Activated CD4-positive, alpha-beta T cell treated with anti-CD3 and anti-CD28 coated beads, Interleukin-2, amount 50 U/mL, for 4 hours (primary cell): ENCODE measurements at regions not wholly inside any gene's neighbourhood (a gene's known extent, or its start where the extent isn't known, plus 50 kb on each side); places are given as distances from the start of the nearest gene placed in this dataset.
"Not testable (repeated sequence)": the region's sequence is repeated elsewhere in the genome, so short reads cannot be mapped to it uniquely, and the experiment has no call there.

ENCODE experiments used
- DNase-seq, 2 experiments: peaks; one replicate each; pipeline ENCODE4 v3.0.0-alpha.2; 2020

DNA sequence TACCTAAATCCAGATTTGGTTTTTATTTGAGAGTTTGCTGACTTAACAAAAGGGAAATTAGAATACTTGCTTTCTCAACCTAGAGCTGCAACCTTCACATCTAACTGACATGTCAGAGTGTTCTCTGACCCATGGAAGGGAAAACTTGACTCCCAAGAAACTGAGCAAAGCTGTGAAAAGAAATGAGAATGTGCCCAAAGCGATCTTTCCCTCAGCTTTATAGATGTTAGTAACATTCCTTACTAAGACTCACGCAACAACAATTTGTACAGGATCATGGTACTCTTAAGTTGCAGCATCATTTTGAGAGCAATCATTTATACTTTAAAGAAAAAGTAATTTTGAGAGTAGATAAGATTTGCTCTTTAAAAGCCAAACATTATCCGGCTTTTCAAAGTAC, 117.0 kb upstream of the FBXL7 start:
- no peak for DNase-seq

DNA sequence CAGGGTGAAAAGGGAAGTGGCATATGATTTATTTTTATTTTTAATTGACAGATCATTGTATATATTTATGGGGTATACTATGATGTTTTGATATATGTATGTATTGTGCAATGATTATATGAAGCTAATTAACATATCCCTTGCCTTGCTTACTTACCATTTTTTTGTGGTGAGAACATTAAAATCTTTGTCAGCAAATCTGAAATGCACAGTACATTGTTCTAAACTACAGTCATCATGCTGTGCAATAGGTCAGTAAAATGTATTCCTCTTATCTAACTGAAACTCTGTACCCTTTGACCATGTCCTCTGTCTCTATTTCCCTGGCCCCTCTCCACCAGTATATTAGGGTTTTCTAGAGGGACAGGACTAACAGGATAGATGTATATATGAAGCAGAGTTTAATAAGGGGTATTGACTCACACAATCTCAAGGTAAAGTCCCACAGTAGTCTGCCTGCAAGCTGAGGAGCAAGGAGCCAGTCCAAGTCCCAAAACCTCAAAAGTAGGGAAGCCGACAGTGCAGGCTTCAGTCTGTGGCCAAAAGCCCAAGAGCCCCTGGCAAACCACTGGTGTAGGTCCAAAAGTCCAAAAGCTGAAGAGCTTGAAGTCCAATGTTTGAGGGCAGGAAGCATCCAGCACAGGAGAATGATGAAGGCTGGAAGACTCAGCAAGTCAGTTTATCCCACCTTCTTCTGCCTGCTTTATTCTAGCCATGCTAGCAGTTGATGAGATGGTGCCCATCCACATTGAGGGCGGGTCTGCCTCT, 122.2 kb upstream of the FBXL7 start:
- DNase-seq, result no peak

DNA sequence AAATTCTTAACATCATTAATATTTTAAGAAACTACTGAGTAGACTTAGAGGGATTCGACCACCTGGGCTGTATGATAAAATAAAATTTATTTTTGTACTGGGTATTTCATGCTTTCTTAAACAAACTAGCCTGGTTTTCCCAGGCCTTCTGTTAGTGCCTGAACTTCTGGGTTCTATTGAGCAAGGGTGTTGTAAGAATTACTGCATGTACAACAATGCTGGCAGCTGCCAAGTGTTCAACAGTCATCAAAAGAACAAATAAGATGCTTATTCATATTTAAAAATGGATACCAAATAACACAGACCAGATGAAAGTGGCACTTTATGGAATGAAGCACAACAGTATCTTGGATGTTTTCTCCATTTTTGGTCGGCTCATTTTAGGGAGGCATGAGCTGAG, 123.2 kb upstream of the FBXL7 start:
- no peak for DNase-seq

DNA sequence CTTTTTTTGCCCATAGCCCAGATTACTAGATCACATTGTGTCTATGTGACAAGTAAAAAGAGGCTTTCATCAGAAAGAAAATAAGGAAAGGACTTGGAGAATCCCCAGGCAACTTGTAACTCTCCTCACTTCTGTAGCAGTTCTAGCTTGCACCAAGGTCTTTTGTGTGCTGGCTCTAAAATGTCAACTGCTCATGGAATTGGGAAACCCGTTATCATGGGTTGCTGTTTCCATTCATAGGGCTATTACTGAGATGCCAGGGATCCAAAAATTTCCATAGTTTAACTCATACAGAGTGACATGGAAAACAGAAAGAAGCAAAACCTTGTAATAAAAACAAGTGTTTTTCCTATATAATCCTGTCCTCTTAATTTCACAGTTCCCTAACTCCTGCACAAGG, 123.9 kb upstream of the FBXL7 start:
- DNase-seq, result no peak

DNA sequence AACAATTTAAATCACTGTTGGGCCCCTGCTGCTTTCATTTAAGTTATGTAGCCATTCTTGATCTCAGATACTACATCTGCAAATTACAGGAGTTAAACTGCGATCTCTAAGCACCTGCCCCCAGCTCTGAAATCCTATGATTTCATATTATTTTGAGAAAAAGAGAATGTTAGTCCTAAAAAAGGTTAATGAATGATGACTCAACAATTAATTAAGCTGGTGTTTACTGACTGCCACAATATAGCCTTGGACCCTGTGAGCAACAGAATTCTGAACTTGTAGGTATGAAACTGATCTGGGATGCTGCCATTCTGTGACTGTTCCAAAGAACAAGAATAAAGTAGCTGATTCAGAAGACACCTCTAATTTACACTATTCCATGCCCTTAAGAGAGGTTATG, 124.4 kb upstream of the FBXL7 start:
- no peak for DNase-seq

DNA sequence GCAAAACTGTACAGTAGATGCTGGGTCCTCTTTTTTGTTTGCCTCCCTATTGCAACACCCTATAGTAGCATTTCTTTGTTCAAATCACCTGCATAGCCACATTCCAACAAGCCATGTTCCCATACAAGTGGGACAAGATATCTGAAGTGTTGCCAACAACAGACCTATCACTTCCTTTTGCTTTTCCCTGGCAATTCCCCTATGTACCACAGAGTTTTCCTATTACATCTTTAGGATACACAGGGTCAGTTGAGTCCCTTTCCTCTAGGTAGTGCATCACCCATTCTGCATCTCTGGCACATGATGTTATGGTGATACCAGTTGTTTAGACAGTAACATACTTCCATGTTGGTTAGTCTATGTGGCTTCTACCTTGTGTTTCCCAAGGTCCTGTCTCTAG, 125.1 kb upstream of the FBXL7 start:
- DNase-seq, result no peak

DNA sequence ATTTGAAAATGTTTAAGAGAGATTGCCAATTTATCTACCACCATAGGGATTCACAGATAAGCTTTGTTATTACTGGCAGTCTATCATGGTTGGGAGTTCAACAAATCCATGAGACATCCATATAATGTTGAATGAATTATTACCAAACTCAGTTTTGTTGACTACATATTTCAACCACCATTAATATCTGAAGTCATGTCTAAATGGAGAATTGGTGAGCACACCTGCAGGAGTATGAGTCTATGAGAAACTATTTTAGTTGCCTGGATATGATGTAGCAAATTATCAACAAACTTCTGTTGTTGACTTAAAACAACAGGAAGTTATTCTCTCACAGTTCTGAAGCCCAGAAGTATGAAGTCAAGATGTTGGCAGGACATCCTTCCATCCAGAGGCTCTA, 126.8 kb upstream of the FBXL7 start:
- no peak for DNase-seq

DNA sequence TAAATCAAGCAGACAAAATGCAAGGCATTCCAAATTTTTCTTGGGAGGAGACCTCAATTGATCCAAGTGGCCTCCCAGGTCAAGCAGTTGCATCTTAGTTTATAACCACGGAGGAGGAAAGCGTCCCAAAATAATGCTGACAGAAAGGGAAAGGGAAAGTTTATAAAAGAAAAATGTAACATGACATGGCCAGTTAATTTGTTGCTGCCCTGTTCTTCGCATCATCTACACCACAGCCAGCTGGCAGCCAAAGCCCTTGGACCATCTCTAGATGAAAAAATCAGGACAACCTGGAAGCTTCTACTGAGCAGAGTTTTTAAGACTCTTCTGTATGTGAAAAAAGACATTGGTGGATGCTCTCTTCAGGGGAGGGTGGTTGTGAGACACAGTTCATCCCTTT, 128.8 kb upstream of the FBXL7 start:
- no peak for DNase-seq

DNA sequence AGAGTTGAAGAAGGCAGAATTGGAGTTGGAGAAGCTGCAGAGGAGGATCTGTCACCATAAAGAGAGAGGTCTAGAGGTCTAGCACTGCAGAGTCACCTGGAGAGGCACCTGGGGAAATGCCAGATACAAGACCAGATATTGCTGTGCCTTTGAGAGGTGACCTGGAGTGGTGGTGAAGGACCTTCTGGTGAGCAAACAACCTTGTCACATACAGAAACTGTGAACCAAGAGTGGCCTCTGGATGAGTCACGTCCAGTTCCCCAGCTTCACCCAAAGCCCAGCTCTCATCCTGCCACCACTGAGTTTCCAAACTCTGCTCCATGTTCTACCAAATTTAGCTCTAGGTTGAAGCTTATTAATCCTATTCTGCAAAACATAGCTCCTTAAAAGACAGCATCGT, 131.1 kb upstream of the FBXL7 start:
- no peak for DNase-seq

DNA sequence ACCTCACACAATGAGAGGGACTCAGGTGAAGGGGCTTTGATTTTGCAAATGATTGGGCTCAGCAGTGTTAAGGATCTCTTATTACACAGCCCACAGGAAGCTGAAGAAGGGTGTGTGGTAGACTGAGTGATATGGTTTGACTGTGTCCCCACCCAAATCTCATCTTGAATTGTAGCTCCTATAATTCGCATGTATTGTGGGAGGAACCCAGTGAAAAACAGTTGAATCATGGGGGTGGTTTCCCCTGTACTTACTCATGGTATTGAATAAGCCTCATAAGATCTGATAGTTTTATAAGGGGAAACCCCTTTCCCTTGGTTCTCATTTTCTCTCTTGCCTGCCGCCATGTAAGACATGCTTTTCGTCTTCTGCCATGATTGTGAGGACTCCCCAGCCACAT, 132.5 kb upstream of the FBXL7 start:
- no peak for DNase-seq

DNA sequence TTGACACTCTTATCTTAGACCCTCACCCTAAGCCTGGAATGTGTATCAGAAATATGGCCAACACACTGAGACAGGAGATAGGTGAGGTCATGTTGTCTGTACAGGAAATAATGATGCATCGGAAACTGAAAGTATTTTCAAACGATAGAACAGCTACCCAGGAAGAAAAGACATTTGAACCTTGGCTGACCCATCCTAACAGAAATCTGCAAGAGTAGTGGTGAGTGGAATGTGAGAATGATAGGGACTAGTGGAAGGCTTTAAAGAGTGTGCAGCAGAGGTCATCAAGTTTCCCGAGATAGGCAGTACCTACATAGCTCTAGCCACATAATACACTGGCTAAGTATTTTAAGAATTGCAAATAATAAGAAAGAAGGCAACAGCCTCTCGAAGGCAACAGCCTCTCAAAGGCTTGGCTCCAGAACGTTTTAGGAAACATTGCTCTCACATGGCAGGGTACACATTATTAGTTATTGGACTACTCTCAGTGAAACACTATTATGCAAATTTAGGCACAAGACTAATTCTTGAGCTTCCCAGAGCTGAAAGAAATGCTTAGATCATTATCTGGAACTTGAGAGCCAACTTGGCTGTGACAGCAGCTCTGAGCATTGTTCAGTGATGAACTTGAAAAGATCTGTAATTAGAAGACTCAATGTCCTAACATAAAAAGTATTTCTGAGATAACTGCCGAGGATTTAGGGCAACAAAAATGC, 133.1 kb upstream of the FBXL7 start:
- no peak for DNase-seq

DNA sequence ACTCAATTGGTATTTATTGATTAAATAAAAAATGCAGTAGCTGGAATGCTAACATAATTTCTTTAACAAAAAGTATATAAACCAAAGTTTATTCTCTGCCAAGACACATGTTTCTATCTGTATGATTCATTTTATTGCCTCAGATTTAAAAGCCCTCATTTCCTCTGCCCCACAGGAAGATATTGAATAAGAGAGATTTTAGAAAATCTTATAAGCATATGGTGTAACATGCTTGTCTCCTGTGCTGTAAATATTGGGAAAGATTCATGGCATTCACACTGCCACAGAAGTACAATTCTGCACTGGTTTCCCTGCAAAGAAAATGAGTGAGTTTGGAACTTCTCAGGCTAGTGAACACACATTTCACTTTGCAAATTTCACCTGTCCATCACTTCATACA, 134.9 kb upstream of the FBXL7 start:
- no peak for DNase-seq

DNA sequence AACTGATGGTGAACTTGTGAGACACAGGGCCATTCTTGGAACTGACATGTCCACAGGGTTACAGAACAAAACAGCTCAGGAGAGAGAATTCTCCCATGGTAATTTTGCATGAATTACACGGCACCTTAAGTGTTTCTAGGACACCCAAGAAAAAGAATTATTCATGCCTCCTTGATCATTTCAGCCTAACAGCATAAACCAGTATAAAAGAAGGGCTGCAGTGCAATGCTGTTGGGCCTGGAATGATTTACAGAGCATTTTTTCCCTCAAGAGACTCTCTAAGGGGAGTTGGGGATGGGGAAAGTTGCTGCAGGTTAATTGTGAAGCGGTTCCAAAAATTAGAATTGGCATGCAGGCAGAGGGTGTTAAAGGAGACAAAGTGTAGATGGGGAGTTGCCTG, 136.4 kb upstream of the FBXL7 start:
- DNase-seq, result no peak

DNA sequence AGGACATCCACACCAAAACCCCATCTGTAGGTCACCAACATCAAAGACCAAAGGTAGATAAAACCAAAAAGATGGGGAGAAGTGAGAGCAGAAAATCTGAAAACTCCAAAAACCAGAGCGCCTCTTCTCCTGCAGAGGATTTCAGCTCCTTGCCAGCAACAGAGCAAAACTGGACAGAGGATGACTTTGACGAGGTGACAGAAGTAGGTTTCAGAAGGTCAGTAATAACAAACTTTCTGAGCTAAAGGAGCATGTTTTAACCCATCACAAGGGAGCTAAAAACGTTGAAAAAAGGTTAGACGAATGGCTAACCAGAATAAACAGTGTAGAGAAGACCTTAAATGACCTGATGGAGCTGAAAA, 142.9 kb upstream of the FBXL7 start:
- DNase-seq, result not testable (repeated sequence)

DNA sequence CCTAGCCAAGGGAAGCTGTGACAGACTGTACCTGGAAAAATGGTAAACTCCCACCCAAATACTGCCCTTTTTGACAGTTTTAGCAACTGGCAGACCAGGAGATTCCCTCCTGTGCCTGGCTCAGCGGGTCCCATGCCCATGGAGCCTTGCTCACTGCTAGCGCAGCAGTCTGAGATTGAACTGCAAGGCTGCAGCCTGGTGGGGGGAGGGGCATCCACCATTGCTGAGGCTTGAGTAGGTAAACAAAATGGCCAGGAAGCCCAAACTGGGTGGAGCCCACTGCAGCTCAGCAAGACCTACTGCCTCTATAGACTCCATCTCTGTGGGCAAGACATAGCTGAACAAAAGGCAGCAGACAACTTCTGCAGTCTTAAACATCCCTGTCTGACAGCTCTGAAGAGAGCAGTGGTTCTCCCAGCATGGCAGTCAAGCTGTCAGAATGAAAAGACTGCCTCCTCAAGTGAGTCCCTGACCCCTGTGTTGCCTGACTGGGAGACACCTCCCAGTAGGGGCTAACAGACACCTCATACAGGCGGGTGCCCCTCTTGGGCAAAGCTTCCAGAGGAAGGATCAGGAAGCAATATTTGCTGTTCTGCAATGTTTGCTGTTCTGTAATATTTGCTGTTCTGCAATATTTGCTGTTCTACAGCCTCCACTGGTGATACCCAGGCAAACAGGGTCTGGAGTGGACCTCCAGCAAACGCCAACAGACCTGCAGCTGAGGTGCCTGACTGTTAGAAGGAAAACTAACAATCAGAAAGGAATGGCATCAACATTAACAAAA, 143.5 kb upstream of the FBXL7 start:
- DNase-seq, result not testable (repeated sequence)

DNA sequence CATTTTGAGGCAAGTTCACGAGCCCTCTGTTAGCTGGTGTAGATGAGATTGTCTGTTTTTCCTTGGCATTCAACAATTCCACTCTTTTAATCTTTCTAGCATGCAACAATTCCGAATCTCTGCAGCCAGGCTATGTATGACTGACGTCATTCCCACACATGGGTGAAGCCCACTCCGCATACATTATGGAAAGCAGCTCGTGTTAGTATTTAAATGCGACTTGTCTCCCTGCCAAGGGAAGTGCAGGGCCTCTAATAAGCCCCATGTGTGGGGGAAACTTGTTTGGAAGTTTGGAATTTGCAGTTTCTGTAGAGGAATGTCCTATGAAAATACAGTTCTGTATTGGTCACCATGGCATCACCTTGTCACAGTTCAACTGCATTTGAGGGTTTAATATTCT, 146.0 kb upstream of the FBXL7 start:
- DNase-seq, result no peak

DNA sequence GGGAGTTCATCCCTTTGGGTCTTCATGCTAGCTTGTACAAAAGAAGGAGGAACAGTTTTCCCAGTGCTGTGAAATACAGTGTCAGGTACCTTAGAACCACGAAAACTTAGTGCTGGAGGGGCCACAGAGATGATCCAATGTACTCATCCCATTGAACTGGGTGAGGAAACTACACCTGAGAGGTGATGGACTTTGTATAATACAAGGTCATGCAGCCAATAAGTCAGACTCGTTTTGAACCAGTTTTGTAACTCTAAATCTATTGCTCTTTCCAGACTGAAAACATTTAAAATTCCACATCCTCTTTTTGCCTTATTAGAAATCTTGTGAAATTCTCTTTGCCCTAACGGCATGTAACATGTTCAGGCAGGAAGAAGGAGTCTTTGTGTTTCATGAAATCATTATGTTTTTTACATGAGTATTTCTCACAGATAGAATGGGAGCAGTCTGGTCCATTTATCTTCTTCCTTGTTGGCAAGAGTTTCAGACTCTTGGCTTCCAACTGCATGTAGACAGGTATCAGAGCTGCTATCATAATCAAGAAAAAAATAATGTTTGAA, 146.8 kb upstream of the FBXL7 start:
- DNase-seq, result no peak

DNA sequence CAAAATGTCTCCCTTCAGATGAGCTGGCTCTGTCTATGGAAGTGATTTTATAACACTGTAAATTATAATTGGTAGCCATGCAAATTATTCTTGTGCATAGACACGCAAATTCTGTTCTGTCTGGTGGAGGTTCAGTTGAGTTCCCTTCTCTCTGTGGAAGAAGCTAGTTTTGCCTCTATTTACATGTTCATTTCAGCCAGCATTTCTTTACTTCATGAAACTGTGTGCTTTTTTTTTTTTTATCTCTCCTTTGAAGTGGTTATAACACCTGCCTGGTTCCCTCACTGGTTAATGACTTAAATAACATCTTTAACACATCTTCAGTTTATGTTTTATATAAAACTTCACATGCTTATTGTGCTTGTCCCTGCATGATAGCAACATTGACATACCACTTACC, 149.4 kb upstream of the FBXL7 start:
- no peak for DNase-seq

DNA sequence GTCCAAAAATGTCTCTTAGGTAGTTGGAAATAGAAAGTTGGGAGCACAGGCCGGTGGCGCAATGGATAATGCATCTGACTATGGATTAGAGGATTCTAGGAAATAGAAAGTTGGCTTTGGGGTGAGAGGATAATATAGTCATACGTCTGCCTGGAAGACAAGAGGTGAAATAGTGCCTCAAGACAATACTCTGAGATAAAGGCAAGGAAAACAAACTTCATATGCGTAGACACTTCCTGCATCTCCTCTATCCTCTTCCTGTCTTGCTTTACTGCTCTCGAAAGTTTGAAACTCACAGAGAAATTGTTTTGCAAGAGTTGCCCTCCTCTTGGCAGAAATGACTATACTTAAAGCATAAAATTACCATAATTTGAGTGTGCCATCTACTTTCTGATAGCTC, 153.2 kb upstream of the FBXL7 start:
- DNase-seq, result no peak

DNA sequence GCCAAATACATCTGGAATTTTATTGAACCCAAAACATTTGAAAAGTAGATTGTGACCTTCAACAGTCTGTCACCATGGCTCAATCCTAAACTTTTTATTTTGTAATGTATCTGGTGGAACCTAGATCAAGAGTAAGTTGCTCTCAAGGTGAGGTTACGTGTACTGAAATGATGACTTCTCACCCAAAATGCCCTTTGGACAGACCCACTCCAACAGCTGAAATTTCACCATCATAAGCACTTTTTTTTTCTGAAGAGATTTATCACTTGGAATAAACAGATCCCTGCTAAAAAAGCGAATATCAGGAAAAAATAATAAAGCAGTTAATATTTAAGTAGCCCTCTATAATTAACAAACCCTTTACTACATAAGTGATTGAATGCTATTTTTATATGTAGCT, 155.0 kb upstream of the FBXL7 start:
- no peak for DNase-seq

DNA sequence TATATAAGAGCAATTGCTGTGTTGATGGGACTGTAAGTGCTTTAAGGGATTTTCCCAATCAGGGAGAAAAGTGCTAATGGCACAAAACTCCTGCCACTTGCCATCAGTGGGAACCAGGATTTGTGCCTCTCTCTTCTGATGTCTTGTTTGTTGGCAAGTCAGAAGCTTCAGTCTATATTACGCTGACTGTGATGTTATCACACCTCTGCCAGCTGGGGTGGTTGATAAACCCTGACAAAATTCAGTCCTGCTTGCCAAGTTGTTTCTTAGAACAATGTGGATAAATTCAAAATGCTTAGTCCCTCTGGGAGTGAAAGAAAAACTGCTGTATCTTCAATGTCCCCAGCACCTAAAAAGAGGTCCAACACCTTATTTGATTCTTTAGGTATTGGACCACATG, 161.4 kb upstream of the FBXL7 start:
- DNase-seq, result no peak

DNA sequence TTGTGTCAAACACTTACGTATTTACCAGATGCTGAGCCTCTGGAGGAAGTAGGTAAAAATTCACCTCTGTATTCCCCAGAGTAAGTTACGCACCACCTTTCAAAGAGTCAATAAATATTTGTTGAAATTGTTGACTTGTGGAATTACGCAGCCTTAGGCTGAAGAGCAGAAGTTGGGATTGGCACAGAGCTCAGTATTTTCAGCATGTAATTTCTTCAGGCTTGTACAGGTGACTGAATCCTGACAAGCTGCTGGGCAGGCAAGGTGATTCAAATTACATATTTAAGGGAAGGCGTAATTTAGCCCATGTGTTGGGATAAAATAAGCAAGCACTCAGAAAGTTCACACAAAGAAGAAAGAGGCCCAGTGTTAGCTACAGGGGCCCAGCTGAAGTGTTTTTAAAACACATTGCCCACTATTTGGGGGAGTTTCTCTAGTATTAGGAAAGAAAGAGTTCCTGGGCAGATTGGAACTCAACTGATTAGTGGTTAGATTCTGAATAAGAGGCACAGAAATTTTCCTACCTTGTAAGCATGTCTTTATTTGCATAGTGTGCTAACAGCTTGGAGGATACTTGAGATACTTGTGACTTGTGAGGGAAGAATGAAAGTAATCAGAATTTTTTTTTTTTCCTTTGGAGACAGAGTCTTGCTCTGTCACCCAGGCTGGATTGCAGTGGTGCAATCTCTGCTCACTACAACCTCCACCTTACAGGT, 165.3 kb upstream of the FBXL7 start:
- no peak for DNase-seq

DNA sequence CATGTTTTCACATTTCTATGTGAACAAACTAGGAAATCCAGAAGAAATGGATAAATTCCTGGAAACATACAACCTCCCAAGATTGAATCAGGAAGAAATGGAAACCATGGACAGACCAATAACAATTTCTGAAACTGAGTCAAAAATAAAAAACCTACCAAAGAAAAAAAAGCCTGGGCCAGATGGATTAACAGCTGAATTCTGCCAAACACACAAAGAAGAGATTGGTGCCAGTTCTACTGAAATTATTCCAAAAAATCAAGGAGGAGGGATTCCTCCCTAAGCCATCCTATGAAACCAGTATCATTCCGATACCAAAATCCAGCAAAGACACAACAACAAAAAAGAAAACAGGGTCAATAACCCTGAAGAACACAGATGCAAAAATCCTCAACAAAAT, 166.9 kb upstream of the FBXL7 start:
- DNase-seq, result no peak
